A673 (cell line): ENCODE measurements at regions not wholly inside any gene's neighbourhood (a gene's known extent, or its start where the extent isn't known, plus 50 kb on each side); places are given as distances from the start of the nearest gene placed in this dataset.

ENCODE experiments used
- BruUV-seq: library from RNA; stranded (reverse); fragments of 400-500 nt; replicated peaks from 2 replicates; lab custom pipeline; 2021; lab: Mats Ljungman, UMichigan
- CTCF ChIA-PET: fragments of 300-600 bp; sonication (Branson Sonifier 250); formaldehyde crosslinking; loops from one replicate; lab custom pipeline; 2022; ENCODE audit warnings: antibody characterized with exemption; lab: Charles Lee
- POLR2A ChIA-PET: fragments of 300-600 bp; sonication (Branson Sonifier 250); formaldehyde crosslinking; loops from one replicate; lab custom pipeline; 2022; ENCODE audit warnings: antibody characterized with exemption; ENCODE audit not compliant: low non-redundant PET; lab: Charles Lee
- DNase-seq: peaks from one replicate; pipeline ENCODE4 v3.0.0-alpha.2; 2015; ENCODE audit warnings: low spot score
- H3K27ac ChIP-seq: fragments of 200-600 bp; sonication (generic); 2 replicates; pipeline ENCODE4 v1.5.1; 2016; ENCODE audit warnings: mixed run types, low read depth, mild to moderate bottlenecking, mixed read lengths, antibody characterized with exemption, low read length; ENCODE audit not compliant: poor library complexity, severe bottlenecking
- H3K27me3 ChIP-seq: fragments of 200-600 bp; sonication (generic); replicated peaks from 2 replicates; pipeline ENCODE4 v1.6.1; 2017; ENCODE audit warnings: mixed run types, low read depth, mild to moderate bottlenecking, mixed read lengths, antibody characterized with exemption, low read length; ENCODE audit not compliant: insufficient read depth, poor library complexity
- H3K36me3 ChIP-seq: fragments of 200-600 bp; sonication (generic); 2 replicates; pipeline ENCODE4 v1.6.1; 2016; ENCODE audit warnings: mixed run types, mild to moderate bottlenecking, mixed read lengths, antibody characterized with exemption, low read length; ENCODE audit not compliant: insufficient read depth, poor library complexity, severe bottlenecking
- H3K4me1 ChIP-seq: fragments of 200-600 bp; sonication (generic); 2 replicates; pipeline ENCODE4 v1.6.1; 2017; ENCODE audit warnings: mixed run types, mild to moderate bottlenecking, mixed read lengths, antibody characterized with exemption, low read length; ENCODE audit not compliant: insufficient read depth, poor library complexity, severe bottlenecking
- H3K4me3 ChIP-seq: fragments of 200-600 bp; sonication (generic); 2 replicates; pipeline ENCODE4 v1.5.1; 2016; ENCODE audit warnings: low read depth, mixed run types, mild to moderate bottlenecking, mixed read lengths, low read length; ENCODE audit not compliant: poor library complexity, severe bottlenecking
- H3K9me3 ChIP-seq: fragments of 200-600 bp; sonication (generic); 2 replicates; pipeline ENCODE4 v1.6.1; 2016; ENCODE audit warnings: mixed run types, low read depth, mild to moderate bottlenecking, mixed read lengths, antibody characterized with exemption, low read length; ENCODE audit not compliant: poor library complexity, severe bottlenecking
- CTCF ChIP-seq: fragments of 300-800, 200-600 bp; sonication (generic); conservative IDR thresholded peaks from 2 replicates; pipeline ENCODE4 v1.5.1; 2017; ENCODE audit warnings: low read depth, mild to moderate bottlenecking, antibody characterized with exemption, low read length, moderate library complexity, mixed read lengths
- EZH2 ChIP-seq: fragments of 200-600 bp; sonication (generic); IDR thresholded peaks from 2 replicates; pipeline ENCODE4 v1.6.1; 2017; ENCODE audit warnings: borderline replicate concordance, low read depth, mild to moderate bottlenecking, mixed read lengths, antibody characterized with exemption, low read length; ENCODE audit not compliant: poor library complexity, severe bottlenecking
- intact Hi-C: fragments of 100-400 bp; cut with micrococcal nuclease; formaldehyde crosslinking; loops from one replicate; pipeline ENCODE4 v1.10.0; 2022; ENCODE audit not compliant: unreplicated experiment

GRCh38 chr9:21661626-21662025 is 140.8 kb upstream of the MTAP start:
- Histone ChIP-seq H3K4me3 (no peak overlapping the region), H3K27ac (no peak overlapping the region), H3K9me3 (no peaks in the 10 kb centered on the region), H3K27me3 (peaks cover 5% of the 10 kb centered on the region), H3K36me3 (no peaks in the 10 kb centered on the region), H3K4me1 (no peaks in the 10 kb centered on the region)
- no peak for DNase-seq
- ChIA-PET POLR2A (no interaction called here), CTCF (no interaction called here)
- BruUV-seq = no TSS peak
- intact Hi-C loops = no loop called here
- TF ChIP-seq CTCF (no peak), EZH2 (no peak)

DNA sequence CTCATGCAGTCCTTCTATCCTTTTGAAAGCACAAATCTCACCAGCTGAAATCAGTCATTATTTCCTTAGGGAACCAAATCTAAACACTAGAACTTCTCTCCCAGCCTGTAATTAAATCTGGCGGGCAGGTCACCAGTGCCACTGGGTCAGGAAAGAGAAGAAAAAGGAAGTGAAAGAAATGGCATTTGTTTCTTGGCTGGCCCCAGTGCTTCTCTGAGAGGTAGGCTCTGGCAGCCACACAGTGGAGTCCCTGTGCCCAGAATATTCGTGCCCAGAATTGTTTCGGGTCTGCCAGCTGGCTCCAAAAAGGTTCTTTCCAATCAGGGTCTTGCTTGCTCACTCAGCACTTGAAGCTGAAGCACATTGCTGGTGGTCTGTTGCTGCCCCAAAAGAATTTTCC is 133.9 kb upstream of the MTAP start:
- intact Hi-C loops = no loop called here
- CTCF ChIA-PET = no interaction called here
- TF ChIP-seq EZH2 (no peak), CTCF (no peak)

DNA sequence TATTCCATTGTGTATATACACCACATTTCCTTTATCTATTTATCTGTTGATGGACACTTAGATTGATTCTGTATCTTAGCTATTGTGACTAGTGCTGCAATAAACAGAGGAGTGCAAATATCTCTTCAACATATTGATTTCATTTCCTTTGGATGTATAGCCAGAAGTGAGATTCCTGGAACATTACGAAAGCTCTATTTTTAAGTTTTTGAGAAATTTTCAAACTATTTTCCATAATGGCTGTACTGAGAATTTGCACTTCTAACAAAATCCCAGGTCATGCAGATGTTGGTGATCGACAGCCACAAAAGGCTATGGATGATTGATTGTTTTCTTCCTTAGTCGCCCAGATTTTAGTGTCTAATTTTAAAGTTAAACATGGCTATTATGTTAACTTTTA is 132.7 kb upstream of the MTAP start:
- TF ChIP-seq CTCF = no peak
- no peak overlapping the region for H3K27ac ChIP-seq
- H3K4me3 ChIP-seq = no peak overlapping the region
- intact Hi-C loops = no loop called here
- CTCF ChIA-PET = no interaction called here
- no TSS peak for BruUV-seq
- H3K27me3 ChIP-seq = peaks cover 2% of the 10 kb centered on the region
- DNase-seq = no peak
- H3K36me3 ChIP-seq = no peaks in the 10 kb centered on the region
- no peaks in the 10 kb centered on the region for H3K4me1 ChIP-seq
- no peaks in the 10 kb centered on the region for H3K9me3 ChIP-seq
- POLR2A ChIA-PET = no interaction called here

More for the DNA sequence above, 133.9 kb upstream of the MTAP start:
- Histone ChIP-seq H3K36me3 (no peaks in the 10 kb centered on the region), H3K27me3 (peaks cover 2% of the 10 kb centered on the region), H3K9me3 (no peaks in the 10 kb centered on the region), H3K4me1 (no peaks in the 10 kb centered on the region), H3K4me3 (no peak overlapping the region), H3K27ac (no peak overlapping the region)
- POLR2A ChIA-PET = no interaction called here
- no TSS peak for BruUV-seq
- DNase-seq = no peak
